Prostate gland (tissue), 2 donors: ENCODE measurements at regions not wholly inside any gene's neighbourhood (a gene's known extent, or its start where the extent isn't known, plus 50 kb on each side); places are given as distances from the start of the nearest gene placed in this dataset.

Source experiments
- DNase-seq: peaks from one replicate; pipeline ENCODE4 v3.0.0-alpha.2; 2019; ENCODE audit warnings: low spot score
- H3K27ac ChIP-seq, 2 donors: fragments of 200-600 bp; sonication (generic); 2 replicates each; pipeline ENCODE4 v1.5.1; 2017 to 2019
- H3K27me3 ChIP-seq: fragments of 200-600 bp; sonication (generic); replicated peaks from 2 replicates; pipeline ENCODE4 v1.5.1; 2019; ENCODE audit not compliant: insufficient read depth
- H3K36me3 ChIP-seq, 2 donors: fragments of 200-600 bp; sonication (generic); 1 replicate in 1 of 2; 2 replicates in 1 of 2; pipeline versions ENCODE4 v1.5.1 to v1.8.1; 2017 to 2019
- H3K4me1 ChIP-seq: fragments of 200-600 bp; sonication (generic); replicated peaks from 2 replicates; pipeline ENCODE4 v1.5.1; 2019
- H3K4me3 ChIP-seq, 2 donors: fragments of 200-600 bp; sonication (generic); 2 replicates each; pipeline ENCODE4 v1.5.1; 2017 to 2019
- H3K9me3 ChIP-seq: fragments of 200-600 bp; sonication (generic); 2 replicates; pipeline ENCODE4 v1.5.1; 2017
- CTCF ChIP-seq, 4 experiments: fragments of 200-600 bp in 2 of 4; fragments of 450-650 bp in 2 of 4; sonication (generic) in 2 of 4; IDR thresholded peaks; 1 replicate in 3 of 4; 2 replicates in 1 of 4; pipeline ENCODE4 v1.5.1; 2016 to 2019; ENCODE audit warnings: antibody characterized with exemption in 4 of 4, mild to moderate bottlenecking in 2 of 4, moderate library complexity in 2 of 4
- POLR2A ChIP-seq: fragments of 450-650 bp; IDR thresholded peaks from one replicate; pipeline ENCODE4 v1.6.1; 2016; ENCODE audit warnings: antibody characterized with exemption, mild to moderate bottlenecking
- POLR2AphosphoS5 ChIP-seq: sonication (generic); formaldehyde crosslinking; IDR thresholded peaks from one replicate; pipeline ENCODE4 v1.6.1; 2017; ENCODE audit warnings: antibody characterized with exemption
- WGBS: methylation state at CpG from one replicate; pipeline ENCODE4 v1.1.5; 2018; 5-methylcytosine and 5-hydroxymethylcytosine counted together
- intact Hi-C: fragments of 100-400 bp; cut with DNase I; formaldehyde crosslinking; loops from one replicate; pipeline ENCODE4 v1.14.2; 2022

GRCh38 chr2:15874854-15875804 lies 65.2 kb upstream of the MYCN start:
- Histone ChIP-seq H3K27ac (no peak overlapping the region), H3K27me3 (no peaks in the 10 kb centered on the region), H3K4me1 (no peaks in the 10 kb centered on the region), H3K4me3 (no peak overlapping the region), H3K36me3 (no peaks in the 10 kb centered on the region), H3K9me3 (no peaks in the 10 kb centered on the region)
- intact Hi-C loops: no loop called here
- WGBS: 88% methylated on average over 7 of the region's 7 CpGs
- TF ChIP-seq CTCF (IDR thresholded peaks at IDR 0.05) (no peak), POLR2AphosphoS5 (no peak), POLR2A (no peak)
- no peak for DNase-seq

- no peaks in the 10 kb centered on the region for H3K36me3 ChIP-seq
- no peaks in the 10 kb centered on the region for H3K4me1 ChIP-seq
- no peak overlapping the region for H3K27ac ChIP-seq
- H3K4me3 ChIP-seq: no peak overlapping the region
- no peaks in the 10 kb centered on the region for H3K27me3 ChIP-seq
- TF ChIP-seq CTCF (IDR thresholded peaks at IDR 0.05) (no peak), POLR2AphosphoS5 (no peak), POLR2A (no peak)
- DNase-seq: no peak
- 97% methylated on average over 3 of the region's 3 CpGs for WGBS
- H3K9me3 ChIP-seq: no peaks in the 10 kb centered on the region
- intact Hi-C loops: no loop called here
Observed at GRCh38 chr2:15875969-15876705, 64.2 kb upstream of the MYCN start.

GRCh38 chr2:15880226-15881119 lies 59.9 kb upstream of the MYCN start:
- Histone ChIP-seq H3K9me3 (no peaks in the 10 kb centered on the region), H3K27me3 (no peaks in the 10 kb centered on the region), H3K27ac (no peak overlapping the region), H3K36me3 (no peaks in the 10 kb centered on the region), H3K4me3 (no peak overlapping the region), H3K4me1 (no peaks in the 10 kb centered on the region)
- intact Hi-C loops: no loop called here
- 95% methylated on average over 6 of the region's 6 CpGs for WGBS
- TF ChIP-seq POLR2AphosphoS5 (no peak), POLR2A (no peak), CTCF (IDR thresholded peaks at IDR 0.05) (no peak)
- DNase-seq: no peak

- 83% methylated on average over 7 of the region's 7 CpGs for WGBS
- no peaks in the 10 kb centered on the region for H3K36me3 ChIP-seq
- DNase-seq: no peak
- H3K4me3 ChIP-seq: no peak overlapping the region
- H3K27me3 ChIP-seq: no peaks in the 10 kb centered on the region
- no peaks in the 10 kb centered on the region for H3K9me3 ChIP-seq
- H3K4me1 ChIP-seq: no peaks in the 10 kb centered on the region
- H3K27ac ChIP-seq: no peak overlapping the region
- TF ChIP-seq POLR2AphosphoS5 (no peak), CTCF (IDR thresholded peaks at IDR 0.05) (no peak), POLR2A (no peak)
- intact Hi-C loops: no loop called here
Observed at GRCh38 chr2:15881120-15881433, 59.3 kb upstream of the MYCN start.
